ENCODE measurements at regions not wholly inside any gene's neighbourhood (a gene's known extent, or its start where the extent isn't known, plus 50 kb on each side); places are given as distances from the start of the nearest gene placed in this dataset.

DNA sequence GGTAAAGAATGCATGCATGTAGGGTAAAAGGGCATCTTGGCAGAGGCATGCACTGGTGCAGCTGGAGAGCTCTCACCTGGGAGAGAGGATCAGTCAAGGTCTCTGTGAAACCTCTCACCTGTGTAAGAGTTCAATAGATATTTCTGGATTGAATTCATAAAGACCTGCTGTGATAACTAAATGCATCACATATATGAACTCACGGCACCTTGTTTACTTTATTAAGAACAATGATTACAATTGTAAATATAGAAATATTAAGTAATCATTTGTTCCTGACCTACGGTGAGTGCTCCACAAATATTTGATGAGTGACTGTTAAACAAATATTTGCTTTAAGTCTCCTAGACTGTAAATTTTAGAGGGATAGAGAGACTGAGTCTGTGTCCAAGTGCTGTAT is 85.9 kb upstream of the PAQR3 start:
- H3K27ac ChIP-seq (ENCODE audit: low read depth, low read length), result no peak overlapping the region
- H3K9ac ChIP-seq (ENCODE audit: low read depth, low read length), result no peak overlapping the region
- no peaks in the 10 kb centered on the region for H3K27me3 ChIP-seq (ENCODE audit: control insufficient read depth, insufficient read depth, low read length)
- no peaks in the 10 kb centered on the region for H3K4me1 ChIP-seq (ENCODE audit: control insufficient read depth, insufficient read depth, low read length)
- H3K9me3 ChIP-seq (ENCODE audit: control insufficient read depth, insufficient read depth, low read length), result no peaks in the 10 kb centered on the region
- no peak overlapping the region for H3K4me3 ChIP-seq (ENCODE audit: low read depth, low read length)
- H3K36me3 ChIP-seq (ENCODE audit: control insufficient read depth, insufficient read depth, low read length), result no peaks in the 10 kb centered on the region

- H3K4me3 ChIP-seq (ENCODE audit: low read depth, low read length), result no peak overlapping the region
- no peak overlapping the region for H3K27ac ChIP-seq (ENCODE audit: low read depth, low read length)
- no peak overlapping the region for H3K9ac ChIP-seq (ENCODE audit: low read depth, low read length)
- H3K4me1 ChIP-seq (ENCODE audit: control insufficient read depth, insufficient read depth, low read length), result no peaks in the 10 kb centered on the region
- no peaks in the 10 kb centered on the region for H3K9me3 ChIP-seq (ENCODE audit: control insufficient read depth, insufficient read depth, low read length)
- no peaks in the 10 kb centered on the region for H3K36me3 ChIP-seq (ENCODE audit: control insufficient read depth, insufficient read depth, low read length)
- no peaks in the 10 kb centered on the region for H3K27me3 ChIP-seq (ENCODE audit: control insufficient read depth, insufficient read depth, low read length)
These were observed 84.8 kb upstream of the PAQR3 start for GRCh38 chr4:79023799-79024770.

GRCh38 chr4:79022529-79022928 is 83.3 kb upstream of the PAQR3 start:
- H3K27me3 ChIP-seq (ENCODE audit: control insufficient read depth, insufficient read depth, low read length), result no peaks in the 10 kb centered on the region
- H3K4me1 ChIP-seq (ENCODE audit: control insufficient read depth, insufficient read depth, low read length), result no peaks in the 10 kb centered on the region
- H3K36me3 ChIP-seq (ENCODE audit: control insufficient read depth, insufficient read depth, low read length), result no peaks in the 10 kb centered on the region
- H3K4me3 ChIP-seq (ENCODE audit: low read depth, low read length), result no peak overlapping the region
- H3K27ac ChIP-seq (ENCODE audit: low read depth, low read length), result no peak overlapping the region
- H3K9ac ChIP-seq (ENCODE audit: low read depth, low read length), result no peak overlapping the region
- no peaks in the 10 kb centered on the region for H3K9me3 ChIP-seq (ENCODE audit: control insufficient read depth, insufficient read depth, low read length)

DNA sequence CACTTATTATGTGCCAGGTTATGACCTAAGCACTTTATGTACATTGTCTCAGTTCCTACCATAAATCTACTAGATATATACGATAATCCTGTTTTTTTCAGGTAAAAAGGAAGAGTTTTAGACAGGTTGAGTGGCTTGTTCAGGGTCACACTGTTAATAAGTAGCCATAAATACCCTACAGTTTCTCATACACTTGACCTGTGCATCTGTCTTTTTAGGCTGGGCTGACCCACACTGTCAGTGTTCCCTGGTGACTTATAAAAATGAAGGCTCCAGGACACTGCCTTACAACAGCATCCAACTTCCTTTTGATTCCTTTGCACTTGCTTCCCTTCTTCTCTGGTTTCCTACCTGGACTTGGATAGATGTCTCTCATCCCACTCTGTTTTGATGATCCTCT is 78.2 kb upstream of the PAQR3 start:
- H3K9ac ChIP-seq (ENCODE audit: low read depth, low read length), result no peak overlapping the region
- H3K27me3 ChIP-seq (ENCODE audit: control insufficient read depth, insufficient read depth, low read length), result no peaks in the 10 kb centered on the region
- no peaks in the 10 kb centered on the region for H3K4me1 ChIP-seq (ENCODE audit: control insufficient read depth, insufficient read depth, low read length)
- H3K4me3 ChIP-seq (ENCODE audit: low read depth, low read length), result no peak overlapping the region
- H3K9me3 ChIP-seq (ENCODE audit: control insufficient read depth, insufficient read depth, low read length), result no peaks in the 10 kb centered on the region
- no peaks in the 10 kb centered on the region for H3K36me3 ChIP-seq (ENCODE audit: control insufficient read depth, insufficient read depth, low read length)
- H3K27ac ChIP-seq (ENCODE audit: low read depth, low read length), result no peak overlapping the region

- H3K9ac ChIP-seq (ENCODE audit: low read depth, low read length), result no peak overlapping the region
- H3K27me3 ChIP-seq (ENCODE audit: control insufficient read depth, insufficient read depth, low read length), result no peaks in the 10 kb centered on the region
- no peaks in the 10 kb centered on the region for H3K9me3 ChIP-seq (ENCODE audit: control insufficient read depth, insufficient read depth, low read length)
- no peaks in the 10 kb centered on the region for H3K4me1 ChIP-seq (ENCODE audit: control insufficient read depth, insufficient read depth, low read length)
- H3K27ac ChIP-seq (ENCODE audit: low read depth, low read length), result no peak overlapping the region
- no peaks in the 10 kb centered on the region for H3K36me3 ChIP-seq (ENCODE audit: control insufficient read depth, insufficient read depth, low read length)
- H3K4me3 ChIP-seq (ENCODE audit: low read depth, low read length), result no peak overlapping the region
These were observed 77.6 kb upstream of the PAQR3 start for GRCh38 chr4:79016878-79017277.

- H3K27ac ChIP-seq (ENCODE audit: low read depth, low read length), result no peak overlapping the region
- H3K27me3 ChIP-seq (ENCODE audit: control insufficient read depth, insufficient read depth, low read length), result no peaks in the 10 kb centered on the region
- no peaks in the 10 kb centered on the region for H3K4me1 ChIP-seq (ENCODE audit: control insufficient read depth, insufficient read depth, low read length)
- H3K4me3 ChIP-seq (ENCODE audit: low read depth, low read length), result no peak overlapping the region
- H3K9ac ChIP-seq (ENCODE audit: low read depth, low read length), result no peak overlapping the region
- no peaks in the 10 kb centered on the region for H3K9me3 ChIP-seq (ENCODE audit: control insufficient read depth, insufficient read depth, low read length)
- no peaks in the 10 kb centered on the region for H3K36me3 ChIP-seq (ENCODE audit: control insufficient read depth, insufficient read depth, low read length)
These were observed 76.2 kb upstream of the PAQR3 start for GRCh38 chr4:79015411-79015810.

DNA sequence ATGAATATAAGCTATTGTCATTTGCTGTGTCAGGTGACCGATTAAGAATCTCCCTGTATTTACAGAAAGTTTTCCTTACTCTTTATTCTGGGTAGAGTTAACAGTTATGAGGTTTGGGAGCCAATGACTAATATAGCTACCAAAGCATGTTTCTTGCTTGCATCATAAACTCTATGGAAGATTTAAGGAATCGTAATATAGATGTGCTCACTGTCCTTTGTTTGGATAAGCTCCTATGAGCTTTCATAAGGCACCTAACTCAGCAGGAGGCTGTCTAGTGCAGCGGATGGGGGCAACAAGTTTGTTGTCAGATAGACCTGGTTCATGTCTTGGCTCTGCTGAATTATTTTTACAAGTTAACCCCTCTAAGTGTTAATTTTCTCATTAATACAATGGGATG is 75.0 kb upstream of the PAQR3 start:
- no peak overlapping the region for H3K27ac ChIP-seq (ENCODE audit: low read depth, low read length)
- no peaks in the 10 kb centered on the region for H3K9me3 ChIP-seq (ENCODE audit: control insufficient read depth, insufficient read depth, low read length)
- H3K4me3 ChIP-seq (ENCODE audit: low read depth, low read length), result no peak overlapping the region
- no peaks in the 10 kb centered on the region for H3K4me1 ChIP-seq (ENCODE audit: control insufficient read depth, insufficient read depth, low read length)
- no peaks in the 10 kb centered on the region for H3K27me3 ChIP-seq (ENCODE audit: control insufficient read depth, insufficient read depth, low read length)
- no peaks in the 10 kb centered on the region for H3K36me3 ChIP-seq (ENCODE audit: control insufficient read depth, insufficient read depth, low read length)
- H3K9ac ChIP-seq (ENCODE audit: low read depth, low read length), result no peak overlapping the region

DNA sequence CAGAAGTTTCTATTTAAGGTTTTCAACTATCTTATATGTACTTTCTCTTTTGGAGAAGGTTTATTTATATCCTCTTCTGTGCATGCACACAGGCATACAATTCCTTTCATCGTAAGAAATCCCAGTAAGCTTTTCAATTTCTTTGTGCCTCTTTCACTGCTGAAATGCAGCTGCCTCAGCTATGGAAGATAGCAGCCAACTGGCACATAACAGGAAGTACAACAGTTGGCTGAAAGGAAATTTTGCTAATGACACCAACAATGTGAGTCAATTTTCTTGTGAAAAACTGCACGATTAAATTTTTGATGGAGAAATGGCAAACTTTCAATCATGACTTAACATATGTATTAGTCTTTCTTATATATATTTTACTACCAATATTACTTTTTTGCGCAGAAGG is 74.5 kb upstream of the PAQR3 start:
- Histone ChIP-seq H3K4me3 (ENCODE audit: low read depth, low read length) (no peak overlapping the region), H3K27me3 (ENCODE audit: control insufficient read depth, insufficient read depth, low read length) (no peaks in the 10 kb centered on the region), H3K9ac (ENCODE audit: low read depth, low read length) (no peak overlapping the region), H3K9me3 (ENCODE audit: control insufficient read depth, insufficient read depth, low read length) (no peaks in the 10 kb centered on the region), H3K27ac (ENCODE audit: low read depth, low read length) (no peak overlapping the region), H3K4me1 (ENCODE audit: control insufficient read depth, insufficient read depth, low read length) (no peaks in the 10 kb centered on the region), H3K36me3 (ENCODE audit: control insufficient read depth, insufficient read depth, low read length) (no peaks in the 10 kb centered on the region)

DNA sequence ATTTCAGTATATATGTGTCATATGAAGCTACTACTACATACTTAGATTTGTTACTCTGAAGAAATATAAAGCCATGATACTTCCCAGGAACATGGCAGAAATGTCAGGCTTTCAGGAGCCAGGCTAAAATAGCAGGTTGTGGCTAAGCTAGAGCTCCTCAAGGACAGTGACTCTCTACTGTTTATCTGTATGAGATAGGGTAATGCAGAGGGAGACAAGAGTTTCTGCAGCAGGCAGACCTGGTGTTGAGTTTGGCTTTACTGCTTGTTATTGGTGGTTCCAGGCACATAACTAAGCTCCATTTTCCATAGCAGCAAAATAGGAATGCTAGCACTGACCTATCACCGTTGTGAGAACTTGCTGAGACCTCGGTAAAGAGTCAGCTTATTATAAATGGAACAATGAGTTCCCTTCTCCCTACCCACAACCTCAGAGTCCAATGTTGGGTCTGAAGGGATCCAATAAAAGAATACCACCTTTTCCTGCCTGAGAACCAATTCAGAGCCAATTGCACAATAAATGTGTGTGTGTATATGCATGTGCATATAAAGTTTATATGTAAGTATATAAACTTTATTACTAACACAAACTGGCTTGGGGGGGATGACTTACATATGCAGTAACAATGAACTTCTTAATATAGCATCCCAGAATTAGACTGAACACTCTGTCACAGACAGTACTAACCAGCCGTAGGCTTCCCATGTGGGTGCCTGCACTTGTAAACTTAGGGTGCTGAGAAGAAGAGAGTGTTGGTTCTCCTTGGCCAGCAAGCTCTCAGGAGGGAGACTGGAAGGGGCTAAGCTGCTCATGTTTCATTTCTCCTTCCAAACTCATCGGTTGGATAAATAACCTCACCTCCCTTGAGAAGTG is 51.9 kb upstream of the PAQR3 start:
- H3K36me3 ChIP-seq (ENCODE audit: control insufficient read depth, insufficient read depth, low read length), result no peaks in the 10 kb centered on the region
- no peak overlapping the region for H3K4me3 ChIP-seq (ENCODE audit: low read depth, low read length)
- no peaks in the 10 kb centered on the region for H3K27me3 ChIP-seq (ENCODE audit: control insufficient read depth, insufficient read depth, low read length)
- no peak overlapping the region for H3K27ac ChIP-seq (ENCODE audit: low read depth, low read length)
- H3K9ac ChIP-seq (ENCODE audit: low read depth, low read length), result no peak overlapping the region
- H3K4me1 ChIP-seq (ENCODE audit: control insufficient read depth, insufficient read depth, low read length), result no peaks in the 10 kb centered on the region
- no peaks in the 10 kb centered on the region for H3K9me3 ChIP-seq (ENCODE audit: control insufficient read depth, insufficient read depth, low read length)

DNA sequence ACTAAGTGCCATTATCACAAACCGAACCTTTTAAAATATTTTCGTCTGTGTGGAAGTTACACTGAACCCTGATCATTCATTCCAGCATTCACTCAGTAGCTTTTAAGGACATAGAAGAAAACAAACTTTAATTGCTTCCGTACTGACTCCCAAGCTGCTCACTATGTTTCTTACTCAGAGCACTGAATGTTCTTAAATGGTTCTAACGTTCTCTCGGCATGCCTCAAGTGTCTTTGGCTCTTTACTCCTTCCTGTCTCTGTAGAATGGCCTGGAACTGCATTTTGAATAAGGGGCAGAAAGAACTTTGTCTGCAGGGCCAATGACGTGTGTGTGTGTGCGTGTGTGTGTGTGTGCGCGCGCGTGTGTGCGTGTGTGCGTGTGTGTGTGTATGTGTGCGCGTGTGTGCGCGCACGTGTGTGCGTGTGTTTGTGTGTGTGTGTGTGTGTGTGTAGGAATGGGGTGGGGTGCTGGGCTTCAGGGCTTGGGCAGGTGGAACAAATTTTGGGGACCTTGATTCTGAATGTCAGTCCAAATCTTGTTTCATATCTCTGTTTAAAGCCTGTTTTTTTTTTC is 50.5 kb upstream of the PAQR3 start:
- Histone ChIP-seq H3K9me3 (ENCODE audit: control insufficient read depth, insufficient read depth, low read length) (no peaks in the 10 kb centered on the region), H3K27me3 (ENCODE audit: control insufficient read depth, insufficient read depth, low read length) (no peaks in the 10 kb centered on the region), H3K27ac (ENCODE audit: low read depth, low read length) (no peak overlapping the region), H3K9ac (ENCODE audit: low read depth, low read length) (no peak overlapping the region), H3K4me3 (ENCODE audit: low read depth, low read length) (no peak overlapping the region), H3K4me1 (ENCODE audit: control insufficient read depth, insufficient read depth, low read length) (no peaks in the 10 kb centered on the region), H3K36me3 (ENCODE audit: control insufficient read depth, insufficient read depth, low read length) (no peaks in the 10 kb centered on the region)

Measured in HUES48 (cell line).